Renal cortex interstitium (tissue), 11 donors: ENCODE measurements at regions not wholly inside any gene's neighbourhood (a gene's known extent, or its start where the extent isn't known, plus 50 kb on each side); places are given as distances from the start of the nearest gene placed in this dataset.

Experiments
- DNase-seq, 11 donors: peaks; one replicate each; pipeline ENCODE4 v3.0.0-alpha.2; 2013; ENCODE audit warnings: low read depth in 9 of 11, low spot score in 4 of 11; ENCODE audit errors: extremely low read depth in 1 of 11

DNA sequence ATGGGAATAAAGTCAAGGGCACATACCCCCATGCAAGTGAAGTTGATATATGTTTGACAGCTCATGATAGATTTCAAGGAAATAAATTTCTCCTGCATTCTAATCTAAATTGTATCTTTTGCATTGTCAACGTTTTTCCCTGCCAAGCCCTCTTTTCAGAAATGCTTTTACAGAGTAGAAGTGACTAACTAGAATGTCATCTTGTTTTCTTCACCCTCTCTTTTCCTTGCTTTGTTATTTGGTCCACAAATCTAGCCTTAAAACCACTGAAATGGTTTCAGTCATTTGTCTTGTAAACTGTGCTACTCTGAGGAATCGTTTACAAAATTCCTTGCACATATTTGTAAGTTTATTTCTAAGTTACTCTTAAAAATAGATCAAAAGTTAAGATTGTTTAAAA is 600.8 kb upstream of the CXADR start:
- no peak for DNase-seq

GRCh38 chr21:16913010-16913409 is 599.8 kb upstream of the CXADR start:
- DNase-seq = no peak

GRCh38 chr21:16928439-16928838 is 584.4 kb upstream of the CXADR start:
- no peak for DNase-seq

DNA sequence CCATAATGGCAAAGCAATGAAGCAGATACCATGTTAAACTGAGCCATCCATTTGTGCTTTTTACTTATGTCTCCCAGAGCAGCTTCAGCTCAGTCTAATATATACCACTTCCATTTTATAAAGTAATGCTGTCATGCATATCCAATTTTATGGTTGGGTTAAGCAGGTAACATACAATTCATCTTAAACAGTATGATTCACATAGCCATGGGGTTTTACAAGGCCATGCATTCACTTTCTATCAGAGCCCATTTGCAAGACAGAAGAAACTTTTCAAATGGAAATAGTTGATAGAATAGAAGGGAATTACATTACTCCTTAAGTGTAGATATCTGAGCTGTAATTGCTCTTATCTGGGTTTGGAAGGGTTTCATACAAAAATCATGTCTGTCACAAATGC is 580.5 kb upstream of the CXADR start:
- DNase-seq = no peak

DNA sequence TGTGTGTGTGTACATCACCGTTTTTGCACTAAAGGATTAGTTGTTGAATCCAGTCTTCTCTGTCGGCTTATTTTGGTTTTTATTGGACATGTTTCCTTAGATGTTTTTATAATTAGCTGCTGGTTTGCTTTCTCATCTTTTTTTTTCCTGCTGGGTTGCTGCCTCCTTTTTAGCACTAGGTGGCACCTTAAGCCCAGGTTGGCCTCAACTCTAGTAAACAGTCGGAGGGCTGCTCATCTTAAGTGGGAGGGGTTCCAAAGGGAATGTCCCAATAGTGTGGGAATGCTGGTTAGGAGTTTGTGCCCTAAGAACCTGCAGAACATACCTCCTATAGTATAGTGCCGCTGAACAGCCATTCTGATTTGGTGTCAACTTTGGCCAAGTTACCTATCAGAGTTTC is 570.1 kb upstream of the CXADR start:
- no peak for DNase-seq

GRCh38 chr21:16943231-16943630 is 569.6 kb upstream of the CXADR start:
- DNase-seq = no peak

- DNase-seq = no peak
These were observed 567.3 kb upstream of the CXADR start for GRCh38 chr21:16945580-16945979.

GRCh38 chr21:16956824-16957223 is 556.0 kb upstream of the CXADR start:
- DNase-seq = no peak

DNA sequence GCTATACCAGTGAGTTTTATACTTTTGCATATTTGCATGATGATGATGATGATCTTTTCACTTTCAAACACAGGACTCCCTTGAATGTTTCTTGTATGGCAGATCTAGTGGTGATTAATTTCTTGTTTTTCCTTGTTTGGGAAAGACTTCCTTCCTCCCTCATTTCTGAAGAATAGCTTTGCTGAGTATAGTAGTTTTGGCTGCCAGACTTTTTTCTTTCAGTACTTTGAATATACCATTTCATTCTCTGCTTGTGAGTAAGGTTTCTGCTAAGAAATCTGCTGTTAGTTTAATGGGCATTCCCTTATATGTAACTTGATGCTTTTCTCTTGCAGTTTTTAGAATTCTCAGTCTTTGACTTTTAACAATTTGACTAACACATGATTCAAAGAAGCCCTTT is 547.4 kb upstream of the CXADR start:
- no peak for DNase-seq

- DNase-seq = no peak
These were observed 544.4 kb upstream of the CXADR start for GRCh38 chr21:16968436-16968835.

DNA sequence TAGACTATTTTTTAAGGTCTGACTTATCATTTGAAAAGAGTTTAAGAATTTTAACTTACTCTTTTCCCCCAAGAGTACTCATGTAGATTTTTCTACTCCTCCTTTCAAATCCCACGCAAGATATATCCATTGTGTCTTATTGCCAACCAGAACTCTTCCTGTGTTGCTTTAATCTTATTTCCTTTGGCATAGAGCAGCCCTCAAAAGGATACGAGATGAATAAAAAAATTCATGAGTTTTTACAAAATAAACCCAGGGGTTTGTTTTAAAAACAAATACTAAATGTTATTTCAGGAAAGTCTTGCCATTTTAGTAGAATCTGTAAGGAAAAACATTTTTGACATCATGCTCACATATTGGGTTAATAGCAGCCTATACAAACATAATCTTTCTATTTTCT is 543.2 kb upstream of the CXADR start:
- no peak for DNase-seq

DNA sequence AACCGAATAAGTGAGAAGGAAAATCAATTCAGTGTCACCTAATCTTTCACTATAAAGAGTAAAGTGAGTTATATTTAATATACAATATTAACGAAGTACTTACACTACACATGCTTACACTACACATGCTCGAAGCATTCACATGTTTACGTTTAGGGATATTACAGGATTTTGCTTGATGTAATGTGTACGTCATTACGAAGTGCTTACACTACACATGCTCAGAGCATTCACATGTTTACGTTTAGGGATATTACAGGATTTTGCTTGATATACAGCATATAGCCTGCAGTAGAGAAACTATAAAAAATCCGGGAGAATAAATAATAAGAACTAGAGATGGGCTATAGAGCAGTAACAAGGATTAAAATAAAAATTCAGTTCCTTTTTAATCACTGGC is 538.8 kb upstream of the CXADR start:
- DNase-seq = no peak

GRCh38 chr21:16976193-16976592 is 536.6 kb upstream of the CXADR start:
- no peak for DNase-seq

GRCh38 chr21:16978309-16978895 is 534.4 kb upstream of the CXADR start:
- DNase-seq = no peak

GRCh38 chr21:16979574-16979973 is 533.3 kb upstream of the CXADR start:
- no peak for DNase-seq

DNA sequence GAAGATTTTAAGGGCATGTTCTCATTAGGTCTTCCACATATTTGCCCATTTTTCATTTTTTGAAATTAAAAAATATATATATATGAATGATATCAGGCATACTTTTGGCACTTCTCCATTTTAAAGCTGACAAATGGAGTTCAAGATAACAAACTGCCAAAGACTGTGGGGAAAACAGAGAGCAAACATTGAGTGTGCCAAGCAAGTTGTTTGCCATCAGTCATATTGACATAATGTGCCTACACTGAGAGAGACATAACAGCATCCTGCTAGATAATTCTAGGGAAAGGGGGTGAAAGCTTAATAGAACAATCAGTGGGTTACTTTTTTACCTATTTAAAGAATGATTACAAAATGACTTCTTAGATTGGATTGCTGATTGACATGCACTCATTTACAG is 529.4 kb upstream of the CXADR start:
- DNase-seq = no peak

DNA sequence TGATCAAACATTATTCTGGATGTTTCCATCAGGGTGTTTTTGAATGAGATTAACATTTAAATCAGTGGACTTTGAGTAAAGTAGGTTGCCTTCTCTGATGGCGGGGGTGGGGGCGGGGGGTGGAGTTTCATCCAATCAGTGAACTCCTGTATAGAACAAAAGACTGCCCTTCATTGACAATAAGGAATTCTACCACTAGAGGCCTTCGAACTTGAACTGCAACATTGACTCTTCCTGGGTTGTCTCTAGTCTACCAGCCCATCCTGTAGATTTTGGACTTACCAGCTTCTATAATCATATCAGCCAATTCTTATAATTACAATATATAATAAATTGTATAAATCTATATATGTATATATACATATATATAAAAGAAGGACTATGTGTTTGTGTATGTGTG is 520.4 kb upstream of the CXADR start:
- no peak for DNase-seq

- DNase-seq = no peak
These were observed 519.3 kb upstream of the CXADR start for GRCh38 chr21:16993416-16994038.

DNA sequence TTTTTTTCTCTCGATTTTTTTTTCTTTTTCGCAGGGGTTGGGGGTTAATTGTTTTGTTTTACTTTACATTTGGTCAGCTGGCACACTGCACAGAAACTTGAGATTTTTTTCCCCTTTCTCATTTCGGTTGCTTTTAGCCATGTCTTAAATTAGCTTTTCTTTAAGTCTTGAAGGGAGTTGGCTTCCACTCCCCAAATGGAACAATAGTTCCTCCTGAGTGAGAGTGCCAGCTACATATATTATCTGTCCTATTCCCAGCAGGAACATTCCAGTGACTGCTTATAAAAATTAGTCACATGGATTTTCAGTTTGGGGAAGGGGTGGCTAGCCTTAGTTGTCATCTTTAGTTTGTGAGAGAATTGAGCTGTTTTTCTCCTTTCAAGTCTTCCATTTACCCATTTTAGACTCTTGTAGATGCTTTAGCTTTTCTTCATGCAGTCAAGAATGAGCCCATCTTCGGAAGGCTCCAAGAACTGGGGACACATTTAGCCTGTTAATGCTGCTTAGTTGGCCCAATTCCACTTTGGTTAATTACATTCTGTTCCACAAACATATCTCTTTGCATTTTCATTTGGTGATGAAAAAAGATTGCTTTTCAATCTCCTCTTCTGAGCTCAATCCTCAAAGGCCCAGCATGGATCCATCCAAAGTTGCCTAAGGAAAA is 510.1 kb upstream of the CXADR start:
- DNase-seq = no peak

- no peak for DNase-seq
These were observed 509.6 kb upstream of the CXADR start for GRCh38 chr21:17003258-17003615.

DNA sequence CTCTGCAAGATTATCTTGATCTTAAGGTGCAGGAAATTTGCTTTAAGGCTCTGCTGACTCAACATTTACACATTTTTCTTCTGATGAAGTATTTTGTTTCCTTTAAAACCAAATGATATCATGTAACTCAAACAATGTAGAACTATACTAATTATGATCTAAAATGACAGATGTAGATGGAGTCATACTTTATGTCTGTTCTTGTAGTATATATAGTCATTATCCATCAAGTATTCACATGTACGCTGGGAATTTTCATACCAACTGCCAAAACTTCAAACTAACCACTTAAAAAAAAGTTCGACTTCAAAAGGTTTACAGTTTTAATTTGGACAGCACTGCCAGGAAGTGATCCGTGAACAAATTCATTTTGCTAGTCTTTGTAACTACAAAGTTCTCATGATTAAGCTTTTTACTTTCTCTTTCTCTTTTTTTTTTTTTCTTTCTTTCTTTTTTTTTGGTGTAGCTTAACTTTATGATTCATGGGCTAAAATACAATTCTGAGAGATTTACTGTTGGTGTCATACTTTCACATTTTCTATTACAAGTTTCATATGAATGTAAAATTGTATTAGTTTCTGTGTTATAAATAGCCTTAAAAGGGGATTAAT is 509.0 kb upstream of the CXADR start:
- no peak for DNase-seq
